Renal cortical epithelial cell (primary cell): ENCODE measurements at regions not wholly inside any gene's neighbourhood (a gene's known extent, or its start where the extent isn't known, plus 50 kb on each side); places are given as distances from the start of the nearest gene placed in this dataset.

ENCODE experiments used
- DNase-seq: peaks from one replicate; pipeline ENCODE4 v3.0.0-alpha.2; 2011; ENCODE audit warnings: low read depth

DNA sequence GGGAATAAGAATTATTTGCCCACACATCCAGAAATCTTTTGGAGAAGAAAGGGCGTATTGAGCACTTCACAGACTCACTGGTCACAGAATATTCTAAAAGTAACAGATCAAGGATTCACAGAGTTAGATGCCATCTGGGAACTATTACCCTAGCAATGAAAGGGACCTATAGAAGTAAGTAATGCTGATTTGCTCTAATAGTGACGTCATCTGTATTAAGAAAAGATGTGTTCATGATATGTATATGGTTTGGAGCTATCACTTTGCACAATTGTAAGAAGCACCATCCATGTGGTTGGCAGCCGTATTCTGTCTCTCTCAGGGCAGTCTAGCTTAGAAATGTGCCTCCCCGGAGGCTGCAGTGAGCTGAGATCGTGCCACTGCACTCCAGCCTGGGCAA, 52.8 kb upstream of the SV2C start:
- DNase-seq, result no peak

- no peak for DNase-seq
Measured at GRCh38 chr5:76029739-76030138, 53.4 kb upstream of the SV2C start.

DNA sequence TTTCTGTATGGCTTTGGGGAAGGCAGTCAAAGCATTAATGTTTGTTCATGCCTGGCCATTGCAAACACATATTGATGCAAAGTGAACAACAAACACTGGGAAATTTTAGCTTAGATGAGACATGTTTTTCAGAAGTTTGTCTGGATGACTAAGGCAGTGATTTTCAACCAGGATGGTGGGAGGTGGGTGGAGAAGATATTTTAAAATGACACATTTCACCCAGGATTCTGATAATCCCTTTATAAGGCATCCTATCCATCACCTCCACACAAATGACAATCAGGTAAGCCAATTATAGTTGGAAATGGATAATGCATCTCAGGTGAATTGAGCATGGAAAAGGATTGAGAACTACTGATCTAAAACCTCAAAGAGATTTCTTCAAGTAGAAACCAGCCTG, 57.4 kb upstream of the SV2C start:
- DNase-seq, result no peak

DNA sequence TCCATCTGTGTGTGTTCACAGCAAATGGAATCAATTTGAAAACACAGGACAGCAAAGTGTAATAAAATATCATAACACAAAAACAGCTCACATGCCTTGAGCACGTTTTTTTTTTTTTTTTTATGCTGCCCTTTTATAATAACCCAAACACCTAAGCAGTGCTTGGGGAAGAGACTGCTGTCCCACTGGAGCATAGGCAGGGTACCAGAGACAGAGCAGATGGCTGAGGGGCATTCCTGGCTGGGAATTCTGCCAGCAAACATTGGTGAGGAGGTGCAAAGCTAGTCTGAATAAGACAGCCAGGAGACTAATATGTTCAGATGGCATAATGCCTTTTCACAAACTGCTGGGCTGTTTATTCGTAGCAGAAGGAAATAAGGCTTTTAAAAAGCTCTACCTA, 58.1 kb upstream of the SV2C start:
- DNase-seq, result no peak

DNA sequence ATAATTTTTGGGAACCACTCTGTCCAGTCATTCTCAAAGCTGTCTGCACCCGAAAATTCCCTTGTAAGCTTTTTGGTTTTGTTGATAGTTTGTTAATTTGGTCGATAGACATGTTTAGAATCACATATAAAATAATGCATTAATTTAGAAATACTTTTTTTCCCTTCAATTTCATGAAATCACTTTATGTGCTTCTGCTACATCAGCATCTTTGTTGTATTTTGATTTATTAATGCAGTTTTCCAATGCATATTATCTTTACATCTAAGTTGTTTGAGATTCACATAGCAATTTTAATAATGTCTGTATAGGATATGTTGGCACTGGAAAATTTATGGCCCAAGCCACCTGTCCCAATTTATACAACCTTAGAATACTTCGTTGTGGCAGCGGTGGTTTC, 60.6 kb upstream of the SV2C start:
- no peak for DNase-seq

DNA sequence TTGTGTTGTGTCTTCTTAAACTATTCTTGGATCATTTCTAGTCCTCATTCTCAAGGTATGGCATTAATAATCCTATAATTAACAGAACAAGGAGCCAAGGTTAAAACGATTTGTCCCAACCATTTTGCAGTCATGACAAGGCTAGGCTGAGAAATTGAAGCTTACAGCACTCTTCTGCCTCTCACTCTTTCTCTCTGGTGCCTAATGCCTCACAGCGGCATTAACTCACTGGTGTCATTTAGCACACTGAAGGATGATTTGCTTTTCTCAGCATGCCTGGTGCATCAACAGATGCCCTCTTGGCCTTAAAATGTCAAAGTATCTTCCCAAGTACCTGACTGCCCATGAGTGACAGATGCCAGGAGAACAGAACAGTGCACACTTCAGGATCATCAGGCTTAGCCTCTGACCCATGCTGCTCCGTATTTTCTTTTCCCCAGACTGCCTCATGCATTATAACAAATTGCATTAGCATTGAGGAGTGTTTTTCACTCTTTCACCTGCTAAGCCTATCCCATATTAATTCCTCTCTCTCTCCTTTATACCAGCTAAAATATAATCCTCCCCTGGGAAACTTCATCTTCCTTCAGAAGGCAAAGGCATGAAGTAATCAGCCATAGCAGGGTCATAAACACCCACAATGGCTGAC, 61.1 kb upstream of the SV2C start:
- no peak for DNase-seq

- no peak for DNase-seq
Measured at GRCh38 chr5:76016258-76016657, 66.9 kb upstream of the SV2C start.

- no peak for DNase-seq
Measured at GRCh38 chr5:76014005-76014404, 69.2 kb upstream of the SV2C start.

GRCh38 chr5:76007904-76008303, 75.3 kb upstream of the SV2C start:
- DNase-seq, result no peak

DNA sequence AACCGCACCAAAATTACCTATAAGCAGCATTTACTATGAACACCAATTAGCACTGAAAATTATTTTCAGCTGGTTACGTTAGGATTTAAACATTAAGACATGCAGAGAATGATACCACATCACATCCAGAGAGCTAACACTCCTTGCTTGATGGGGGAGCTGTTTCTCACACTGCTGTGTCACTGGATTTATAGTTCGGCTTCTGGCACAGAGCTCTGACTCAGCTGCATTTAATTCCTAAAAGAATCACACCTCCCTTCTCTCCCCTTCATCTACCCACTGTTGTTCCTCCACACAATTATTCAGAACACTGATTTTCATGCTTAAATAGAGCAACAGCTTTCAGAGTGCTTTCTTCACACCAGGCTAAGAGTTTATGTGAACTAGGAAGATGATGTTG, 82.6 kb upstream of the SV2C start:
- no peak for DNase-seq

DNA sequence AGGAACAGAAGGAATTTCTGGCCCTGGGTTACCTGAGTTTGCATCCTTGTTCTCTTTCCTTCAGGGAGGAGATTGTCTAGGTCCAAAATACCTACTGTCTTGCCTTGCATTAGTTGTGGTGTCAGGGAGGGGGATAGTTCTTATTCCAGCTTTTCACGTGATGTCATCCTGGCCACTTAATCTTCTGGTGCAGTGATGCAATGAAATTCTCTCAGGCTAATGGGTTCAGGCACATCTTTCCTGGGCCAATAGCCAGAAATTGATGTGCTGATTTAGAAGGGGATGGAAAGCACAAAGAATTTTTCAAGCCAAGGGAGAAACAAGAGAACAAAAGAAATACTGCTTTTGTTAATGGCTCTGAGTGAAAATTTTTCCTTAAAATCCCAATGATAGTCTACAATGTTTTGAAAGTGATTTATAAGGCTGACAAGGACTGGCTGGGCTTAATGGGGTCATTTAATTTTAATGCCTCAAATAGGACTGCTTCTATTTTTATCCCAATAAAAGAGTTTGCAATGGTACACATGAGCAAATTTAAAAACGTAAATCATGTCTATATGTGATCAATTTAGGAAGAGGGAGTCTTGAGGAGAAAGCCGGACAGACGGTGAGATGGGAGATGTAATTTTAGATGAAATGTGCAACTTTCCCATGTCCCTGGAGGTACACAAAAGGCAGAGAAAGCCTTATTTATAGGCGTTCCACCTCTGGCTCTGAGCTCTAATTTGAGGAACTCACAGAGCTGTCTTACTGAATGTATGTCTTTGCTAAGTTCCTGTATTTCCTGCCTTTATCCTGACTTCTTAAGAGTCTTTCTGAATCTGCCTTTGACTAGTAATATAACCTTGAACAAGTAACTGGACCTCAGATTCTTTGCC, 89.3 kb upstream of the SV2C start:
- DNase-seq, result no peak

GRCh38 chr5:75993183-75993582, 90.0 kb upstream of the SV2C start:
- DNase-seq, result no peak

GRCh38 chr5:75992753-75993152, 90.4 kb upstream of the SV2C start:
- no peak for DNase-seq

GRCh38 chr5:75985077-75985476, 98.1 kb upstream of the SV2C start:
- DNase-seq, result no peak

DNA sequence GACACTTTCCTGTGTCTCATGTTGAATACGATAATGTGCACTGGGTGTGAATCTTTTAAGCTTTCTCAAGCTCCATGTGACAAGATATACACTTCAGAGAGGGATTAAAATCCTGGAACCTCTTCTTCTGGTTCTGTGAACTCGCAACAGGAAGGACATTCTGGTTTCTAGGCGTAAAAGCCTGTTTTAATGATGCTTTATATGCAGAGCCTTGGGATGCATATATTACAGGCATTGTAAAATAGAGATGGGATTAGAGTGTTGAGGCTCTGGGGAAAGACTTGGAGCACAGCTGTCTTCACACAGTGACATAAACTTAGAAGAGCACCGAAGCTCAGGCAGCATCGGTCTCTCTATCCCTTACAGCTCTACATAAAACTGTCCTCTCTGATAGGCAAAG, 107.7 kb upstream of the SV2C start:
- DNase-seq, result no peak

DNA sequence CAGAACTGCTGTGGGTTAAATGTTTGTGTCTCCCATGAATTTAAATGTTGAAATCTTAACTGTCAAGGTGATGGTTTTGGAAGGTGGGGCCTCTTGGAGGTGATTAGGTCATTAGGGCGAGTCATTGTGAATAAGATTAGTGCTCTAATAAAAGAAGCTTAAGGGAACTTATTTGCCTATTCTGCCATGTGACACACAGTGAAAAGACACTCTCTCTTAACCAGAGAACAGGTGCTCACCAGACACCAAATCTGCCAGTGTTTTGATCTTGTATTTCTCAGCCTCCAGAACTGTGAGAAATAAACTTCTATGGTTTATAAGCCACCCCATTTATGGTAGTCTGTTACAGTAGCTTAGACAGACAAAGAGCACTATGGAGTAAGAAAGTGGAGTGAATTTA, 117.9 kb upstream of the SV2C start:
- no peak for DNase-seq

- DNase-seq, result no peak
Measured at GRCh38 chr5:75964008-75964407, 119.2 kb upstream of the SV2C start.

DNA sequence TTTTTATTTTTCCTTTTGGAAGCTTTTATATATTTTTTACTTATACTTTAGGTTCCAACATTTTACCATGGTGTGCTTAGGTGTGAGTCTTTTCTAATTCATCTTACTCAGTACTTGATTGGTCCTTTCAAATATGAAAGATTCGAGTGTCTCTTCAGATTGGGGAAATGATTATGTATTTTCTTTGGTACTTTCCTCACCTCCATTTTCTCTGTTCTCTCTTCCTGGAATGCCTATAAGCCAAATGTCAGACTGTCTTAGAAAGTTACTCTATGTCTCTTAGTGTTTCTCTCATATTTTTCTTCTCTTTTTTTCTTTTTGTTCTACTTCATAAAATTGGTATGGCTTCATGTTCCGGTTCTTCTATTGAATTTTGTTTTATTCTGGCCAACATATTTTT, 119.6 kb upstream of the SV2C start:
- no peak for DNase-seq

GRCh38 chr5:75961818-75962217, 121.4 kb upstream of the SV2C start:
- DNase-seq, result no peak

GRCh38 chr5:75960129-75960528, 123.1 kb upstream of the SV2C start:
- no peak for DNase-seq

DNA sequence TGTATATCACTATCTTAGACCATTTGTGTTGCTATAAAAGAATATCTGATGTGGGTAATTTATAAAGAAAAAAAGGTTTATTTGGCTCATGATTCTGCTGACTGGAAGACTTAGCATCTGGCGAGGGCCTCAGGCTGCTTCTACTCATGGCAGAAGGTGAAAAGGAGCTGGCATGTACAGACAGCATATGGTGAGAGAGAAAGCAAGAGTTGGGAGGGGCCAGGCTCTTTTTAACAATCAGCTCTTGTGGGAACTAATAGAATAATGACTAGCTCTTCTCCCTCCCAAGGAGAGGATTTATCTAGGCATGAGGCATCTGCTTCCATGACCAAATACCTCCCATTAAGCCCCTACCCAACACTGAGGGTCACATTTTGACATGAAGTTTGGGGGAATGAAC, 130.2 kb upstream of the SV2C start:
- no peak for DNase-seq

DNA sequence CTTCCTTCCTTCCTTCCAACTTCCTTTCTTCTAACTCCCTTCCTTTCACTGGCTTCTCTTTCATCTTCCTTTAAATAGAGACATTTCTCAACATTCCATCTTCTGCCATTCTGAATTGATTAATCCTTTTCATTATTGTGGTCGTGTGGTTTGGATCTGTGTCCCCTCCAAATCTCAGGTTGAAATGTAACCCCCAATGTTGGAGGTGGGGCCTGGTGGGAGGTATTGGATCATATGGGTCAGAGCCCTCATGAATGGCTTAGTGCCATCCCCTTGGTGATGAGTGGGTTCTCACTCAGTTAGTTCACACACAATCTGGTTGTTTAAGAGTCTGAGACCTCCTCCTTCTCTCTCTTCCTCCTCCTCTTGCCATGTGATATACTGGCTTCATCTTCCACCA, 130.9 kb upstream of the SV2C start:
- no peak for DNase-seq

GRCh38 chr5:75951716-75952115, 131.5 kb upstream of the SV2C start:
- DNase-seq, result no peak

DNA sequence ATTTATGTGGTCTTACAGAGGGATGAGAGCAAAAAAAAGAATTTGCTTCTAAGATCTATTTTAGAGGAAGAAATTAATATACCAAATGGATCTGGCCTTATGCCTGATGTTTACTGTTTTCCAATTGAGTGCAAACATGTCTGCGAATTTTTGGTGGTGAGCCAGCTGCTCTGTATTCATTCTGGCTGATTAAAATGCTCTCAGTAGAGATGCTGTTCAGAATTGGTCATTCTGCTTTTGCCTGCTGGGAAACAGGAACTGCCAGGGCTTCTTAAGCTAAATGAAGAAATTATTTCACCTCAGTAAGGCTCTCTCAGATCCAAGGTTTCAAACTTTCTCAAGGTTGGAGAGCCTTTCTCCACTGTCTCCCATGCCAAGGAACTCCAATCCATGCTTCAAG, 132.0 kb upstream of the SV2C start:
- DNase-seq, result no peak
